ENCODE measurements at regions not wholly inside any gene's neighbourhood (a gene's known extent, or its start where the extent isn't known, plus 50 kb on each side); places are given as distances from the start of the nearest gene placed in this dataset.

DNA sequence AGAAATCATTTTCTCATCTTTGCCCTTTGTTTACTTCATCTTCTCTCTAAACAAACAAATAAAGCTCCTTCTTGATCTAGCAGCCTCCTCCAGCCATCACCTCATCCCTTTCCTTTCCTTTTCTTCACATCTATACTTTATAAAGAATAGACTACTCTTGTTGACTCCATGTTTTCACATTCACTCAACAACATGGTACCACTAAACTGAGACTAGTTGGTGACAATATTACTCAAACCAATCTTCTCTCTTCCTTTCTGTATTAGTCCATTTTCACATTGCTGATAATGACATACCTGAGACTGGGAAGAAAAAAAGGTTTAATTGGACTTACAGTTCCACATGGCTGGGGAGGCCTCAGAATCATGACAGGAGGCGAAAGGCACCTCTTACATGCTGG lies 324.7 kb downstream of the SOX2 start:
- no peaks in the 10 kb centered on the region for H4K20me1 ChIP-seq (ENCODE audit: insufficient read depth)
- WGBS, 2 experiments (ENCODE audit: low coverage in 1 of 2, low lambda C conversion rate in 2 of 2, missing lambda C conversion rate in 2 of 2): 23 to 29% methylated on average over 1 of the region's 1 CpG
- no peaks in the 10 kb centered on the region for H3K9me3 ChIP-seq (ENCODE audit: low read depth)
- H3K4me3 ChIP-seq: no peak overlapping the region
- no peaks in the 10 kb centered on the region for H3K4me1 ChIP-seq (ENCODE audit: insufficient read depth)
- no peaks in the 10 kb centered on the region for H3K9me2 ChIP-seq (ENCODE audit: insufficient read depth)
- H3K36me3 ChIP-seq (ENCODE audit: low read depth): no peaks in the 10 kb centered on the region
- TF ChIP-seq EZH2phosphoT487 (IDR thresholded peaks at IDR 0.05; ENCODE audit: insufficient read depth, low read depth) (no peak), EZH2 (IDR thresholded peaks at IDR 0.05; ENCODE audit: insufficient read depth, poor library complexity, severe bottlenecking) (no peak)
- no peak overlapping the region for H3K27ac ChIP-seq
- no peak overlapping the region for H2AFZ ChIP-seq
- H3K27me3 ChIP-seq (replicated peaks; ENCODE audit: insufficient read depth): no peaks in the 10 kb centered on the region
- no peak for DNase-seq
- no peaks in the 10 kb centered on the region for H3F3A ChIP-seq (ENCODE audit: insufficient read depth)
- no peak overlapping the region for H3K9ac ChIP-seq
- no peak overlapping the region for H3K4me2 ChIP-seq (ENCODE audit: unreplicated experiment)
- in situ Hi-C loops (cut with MboI): no loop called here
- H3K79me2 ChIP-seq (ENCODE audit: insufficient read depth): no peaks in the 10 kb centered on the region

- no peak for DNase-seq
- no peaks in the 10 kb centered on the region for H3K4me1 ChIP-seq (ENCODE audit: insufficient read depth)
- no peak overlapping the region for H2AFZ ChIP-seq
- H3K79me2 ChIP-seq (ENCODE audit: insufficient read depth): no peaks in the 10 kb centered on the region
- H3K9me3 ChIP-seq (ENCODE audit: low read depth): no peaks in the 10 kb centered on the region
- no peak overlapping the region for H3K27ac ChIP-seq
- no peak overlapping the region for H3K9ac ChIP-seq
- H3K36me3 ChIP-seq (ENCODE audit: low read depth): no peaks in the 10 kb centered on the region
- WGBS, 2 experiments (ENCODE audit: low coverage in 1 of 2, low lambda C conversion rate in 2 of 2, missing lambda C conversion rate in 2 of 2): 11 to 13% methylated on average over 1 of the region's 1 CpG
- no peaks in the 10 kb centered on the region for H3K27me3 ChIP-seq (replicated peaks; ENCODE audit: insufficient read depth)
- no peaks in the 10 kb centered on the region for H3F3A ChIP-seq (ENCODE audit: insufficient read depth)
- TF ChIP-seq EZH2 (IDR thresholded peaks at IDR 0.05; ENCODE audit: insufficient read depth, poor library complexity, severe bottlenecking) (no peak), EZH2phosphoT487 (IDR thresholded peaks at IDR 0.05; ENCODE audit: insufficient read depth, low read depth) (no peak)
- no peak overlapping the region for H3K4me2 ChIP-seq (ENCODE audit: unreplicated experiment)
- H4K20me1 ChIP-seq (ENCODE audit: insufficient read depth): no peaks in the 10 kb centered on the region
- in situ Hi-C loops (cut with MboI): no loop called here
- no peak overlapping the region for H3K4me3 ChIP-seq
- no peaks in the 10 kb centered on the region for H3K9me2 ChIP-seq (ENCODE audit: insufficient read depth)
Observed at GRCh38 chr3:182041668-182042291, 330.1 kb downstream of the SOX2 start.

- Histone ChIP-seq H4K20me1 (ENCODE audit: insufficient read depth) (no peaks in the 10 kb centered on the region), H3K4me3 (no peak overlapping the region), H3K27ac (no peak overlapping the region), H3K27me3 (replicated peaks; ENCODE audit: insufficient read depth) (no peaks in the 10 kb centered on the region), H3K4me1 (ENCODE audit: insufficient read depth) (no peaks in the 10 kb centered on the region), H3F3A (ENCODE audit: insufficient read depth) (no peaks in the 10 kb centered on the region), H3K9me2 (ENCODE audit: insufficient read depth) (no peaks in the 10 kb centered on the region), H3K4me2 (ENCODE audit: unreplicated experiment) (no peak overlapping the region), H3K9me3 (ENCODE audit: low read depth) (no peaks in the 10 kb centered on the region), H2AFZ (no peak overlapping the region), H3K79me2 (ENCODE audit: insufficient read depth) (no peaks in the 10 kb centered on the region), H3K9ac (no peak overlapping the region), H3K36me3 (ENCODE audit: low read depth) (no peaks in the 10 kb centered on the region)
- WGBS, 2 experiments (ENCODE audit: low coverage in 1 of 2, low lambda C conversion rate in 2 of 2, missing lambda C conversion rate in 2 of 2): 6 to 23% methylated on average over 2 of the region's 2 CpGs
- DNase-seq: no peak
- TF ChIP-seq EZH2phosphoT487 (IDR thresholded peaks at IDR 0.05; ENCODE audit: insufficient read depth, low read depth): no peak
- TF ChIP-seq EZH2 (IDR thresholded peaks at IDR 0.05; ENCODE audit: insufficient read depth, poor library complexity, severe bottlenecking): no peak
- in situ Hi-C loops (cut with MboI): no loop called here
Observed at GRCh38 chr3:182045736-182046135, 334.0 kb downstream of the SOX2 start.

GRCh38 chr3:182046166-182046764 lies 334.5 kb downstream of the SOX2 start:
- no peaks in the 10 kb centered on the region for H3F3A ChIP-seq (ENCODE audit: insufficient read depth)
- H4K20me1 ChIP-seq (ENCODE audit: insufficient read depth): no peaks in the 10 kb centered on the region
- no peak overlapping the region for H3K4me3 ChIP-seq
- no peaks in the 10 kb centered on the region for H3K9me2 ChIP-seq (ENCODE audit: insufficient read depth)
- in situ Hi-C loops (cut with MboI): no loop called here
- H3K9ac ChIP-seq: no peak overlapping the region
- no peak for TF ChIP-seq EZH2 (IDR thresholded peaks at IDR 0.05; ENCODE audit: insufficient read depth, poor library complexity, severe bottlenecking)
- H3K9me3 ChIP-seq (ENCODE audit: low read depth): no peaks in the 10 kb centered on the region
- no peaks in the 10 kb centered on the region for H3K79me2 ChIP-seq (ENCODE audit: insufficient read depth)
- H3K27me3 ChIP-seq (replicated peaks; ENCODE audit: insufficient read depth): no peaks in the 10 kb centered on the region
- no peak for DNase-seq
- no peak overlapping the region for H3K4me2 ChIP-seq (ENCODE audit: unreplicated experiment)
- 48 to 60% methylated on average over 11 of the region's 11 CpGs for WGBS, 2 experiments (ENCODE audit: low coverage in 1 of 2, low lambda C conversion rate in 2 of 2, missing lambda C conversion rate in 2 of 2)
- no peak overlapping the region for H3K27ac ChIP-seq
- H2AFZ ChIP-seq: no peak overlapping the region
- H3K4me1 ChIP-seq (ENCODE audit: insufficient read depth): no peaks in the 10 kb centered on the region
- H3K36me3 ChIP-seq (ENCODE audit: low read depth): no peaks in the 10 kb centered on the region

Measured in GM23248 (cell line).